Erythroblast (primary cell): ENCODE measurements at regions not wholly inside any gene's neighbourhood (a gene's known extent, or its start where the extent isn't known, plus 50 kb on each side); places are given as distances from the start of the nearest gene placed in this dataset.

Source experiments
- GATA1 ChIP-seq: IDR thresholded peaks from 2 replicates; pipeline ENCODE4 v1.6.1; 2011; ENCODE audit warnings: low read depth, mild to moderate bottlenecking, control low read depth, low read length, moderate library complexity
- POLR2A ChIP-seq: IDR thresholded peaks from 2 replicates; pipeline ENCODE4 v1.6.1; 2011; ENCODE audit warnings: mild to moderate bottlenecking, low read length

DNA sequence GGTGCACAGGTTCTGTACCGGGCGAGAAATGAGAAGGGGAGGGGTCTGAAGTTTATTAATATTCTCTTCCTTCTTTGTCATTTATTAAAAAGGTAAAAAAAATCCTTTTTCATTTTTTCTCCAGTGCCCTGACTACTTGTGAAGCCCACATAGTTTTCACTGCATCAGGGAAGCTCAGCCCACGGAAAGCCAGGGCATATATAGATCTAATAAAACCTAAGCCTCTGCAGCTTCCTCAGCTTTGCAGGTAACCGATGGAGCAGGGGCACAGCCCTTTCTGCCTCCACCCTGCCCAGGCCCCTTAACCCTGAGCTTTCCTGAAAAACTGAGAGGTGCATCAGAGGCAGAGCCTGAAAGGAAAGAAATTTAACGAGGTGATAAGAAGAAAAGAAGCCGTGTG, 140.1 kb downstream of the NXPE2 start:
- TF ChIP-seq POLR2A (no peak), GATA1 (no peak)
